ENCODE measurements at regions not wholly inside any gene's neighbourhood (a gene's known extent, or its start where the extent isn't known, plus 50 kb on each side); places are given as distances from the start of the nearest gene placed in this dataset.

DNA sequence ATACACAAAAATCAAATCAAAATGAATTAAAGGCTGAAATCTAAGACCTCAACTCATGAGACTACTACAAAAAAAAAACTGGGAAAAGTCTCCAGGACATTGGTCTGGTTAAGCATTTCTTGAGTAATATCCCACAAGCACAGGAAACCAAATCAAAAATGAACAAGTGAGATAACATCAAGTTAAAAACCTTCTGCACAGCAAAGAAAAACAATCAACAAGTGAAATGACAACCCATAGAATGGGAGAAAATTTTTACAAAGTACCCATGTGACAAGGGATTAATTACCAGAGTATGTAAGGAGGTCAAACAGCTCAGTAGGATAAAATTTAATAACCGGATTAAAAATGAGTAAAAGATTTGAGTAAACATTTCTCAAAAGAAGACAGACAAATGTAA is 338.7 kb downstream of the SLC16A7 start:
- H3K9me2 ChIP-seq (replicated peaks; ENCODE audit: low read depth, low read length): no peaks in the 10 kb centered on the region
- peaks cover 3% of the 10 kb centered on the region for H3K4me1 ChIP-seq (ENCODE audit: insufficient read depth, low read length, poor library complexity, severe bottlenecking)
- no peak overlapping the region for H3K4me2 ChIP-seq (ENCODE audit: low read depth, low read length, poor library complexity, severe bottlenecking)
- H3K27me3 ChIP-seq (ENCODE audit: insufficient read depth, low read length, poor library complexity, severe bottlenecking): no peaks in the 10 kb centered on the region
- no peaks in the 10 kb centered on the region; the same call in 1 of the 2 replicates for H3K9me3 ChIP-seq (ENCODE audit: insufficient read depth, low read depth, low read length)
- H4K20me1 ChIP-seq (ENCODE audit: insufficient read depth, low read length, poor library complexity, severe bottlenecking): no peaks in the 10 kb centered on the region
- no peaks in the 10 kb centered on the region for H3K79me2 ChIP-seq (ENCODE audit: insufficient read depth, low read length)
- H2AFZ ChIP-seq (ENCODE audit: low read length): no peak overlapping the region
- TF ChIP-seq, protein P1, sequence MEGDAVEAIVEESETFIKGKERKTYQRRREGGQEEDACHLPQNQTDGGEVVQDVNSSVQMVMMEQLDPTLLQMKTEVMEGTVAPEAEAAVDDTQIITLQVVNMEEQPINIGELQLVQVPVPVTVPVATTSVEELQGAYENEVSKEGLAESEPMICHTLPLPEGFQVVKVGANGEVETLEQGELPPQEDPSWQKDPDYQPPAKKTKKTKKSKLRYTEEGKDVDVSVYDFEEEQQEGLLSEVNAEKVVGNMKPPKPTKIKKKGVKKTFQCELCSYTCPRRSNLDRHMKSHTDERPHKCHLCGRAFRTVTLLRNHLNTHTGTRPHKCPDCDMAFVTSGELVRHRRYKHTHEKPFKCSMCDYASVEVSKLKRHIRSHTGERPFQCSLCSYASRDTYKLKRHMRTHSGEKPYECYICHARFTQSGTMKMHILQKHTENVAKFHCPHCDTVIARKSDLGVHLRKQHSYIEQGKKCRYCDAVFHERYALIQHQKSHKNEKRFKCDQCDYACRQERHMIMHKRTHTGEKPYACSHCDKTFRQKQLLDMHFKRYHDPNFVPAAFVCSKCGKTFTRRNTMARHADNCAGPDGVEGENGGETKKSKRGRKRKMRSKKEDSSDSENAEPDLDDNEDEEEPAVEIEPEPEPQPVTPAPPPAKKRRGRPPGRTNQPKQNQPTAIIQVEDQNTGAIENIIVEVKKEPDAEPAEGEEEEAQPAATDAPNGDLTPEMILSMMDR (conservative IDR thresholded peaks at IDR 0.05; ENCODE audit: low read length): no peak
- TF ChIP-seq EZH2phosphoT487 (IDR thresholded peaks at IDR 0.05; ENCODE audit: borderline replicate concordance): no peak
- H3F3A ChIP-seq (ENCODE audit: low read depth): no peaks in the 10 kb centered on the region
- H3K36me3 ChIP-seq (ENCODE audit: insufficient read depth, low read length): no peaks in the 10 kb centered on the region
- H3K4me3 ChIP-seq (ENCODE audit: low read length, poor library complexity, severe bottlenecking): no peak overlapping the region
- H3K9ac ChIP-seq (ENCODE audit: low read depth, low read length, poor library complexity, severe bottlenecking): no peak overlapping the region

DNA sequence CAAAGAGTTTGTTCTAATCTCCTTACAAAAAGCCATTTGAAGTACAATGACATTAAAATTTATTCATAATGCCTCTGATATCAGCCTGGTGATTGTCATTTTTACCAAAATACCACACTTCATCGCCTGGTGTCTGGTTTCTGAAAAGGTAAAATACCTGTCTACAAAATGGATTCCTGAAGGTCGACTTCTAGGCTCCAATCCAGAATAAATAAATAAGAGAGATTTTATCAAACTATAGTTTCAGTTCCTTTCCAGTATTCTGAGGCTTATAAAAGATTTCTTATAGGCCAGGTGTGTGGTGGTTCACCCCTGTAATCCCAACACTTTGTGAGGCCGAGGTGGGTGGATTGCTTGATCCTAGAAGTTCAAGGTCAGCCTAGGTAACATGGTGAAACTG is 340.7 kb downstream of the SLC16A7 start:
- Histone ChIP-seq H3K4me2 (ENCODE audit: low read depth, low read length, poor library complexity, severe bottlenecking) (no peak overlapping the region), H3K4me3 (ENCODE audit: low read length, poor library complexity, severe bottlenecking) (no peak overlapping the region), H3K9me3 (ENCODE audit: insufficient read depth, low read depth, low read length) (no peaks in the 10 kb centered on the region; the same call in 1 of the 2 replicates), H3K4me1 (ENCODE audit: insufficient read depth, low read length, poor library complexity, severe bottlenecking) (peaks cover 10% of the 10 kb centered on the region), H3K79me2 (ENCODE audit: insufficient read depth, low read length) (no peaks in the 10 kb centered on the region), H3F3A (ENCODE audit: low read depth) (no peaks in the 10 kb centered on the region), H3K36me3 (ENCODE audit: insufficient read depth, low read length) (no peaks in the 10 kb centered on the region), H3K27me3 (ENCODE audit: insufficient read depth, low read length, poor library complexity, severe bottlenecking) (no peaks in the 10 kb centered on the region), H3K9ac (ENCODE audit: low read depth, low read length, poor library complexity, severe bottlenecking) (no peak overlapping the region), H4K20me1 (ENCODE audit: insufficient read depth, low read length, poor library complexity, severe bottlenecking) (no peaks in the 10 kb centered on the region), H2AFZ (ENCODE audit: low read length) (no peak overlapping the region), H3K9me2 (replicated peaks; ENCODE audit: low read depth, low read length) (no peaks in the 10 kb centered on the region)
- TF ChIP-seq, protein P1 (conservative IDR thresholded peaks at IDR 0.05; ENCODE audit: low read length): no peak
- no peak for TF ChIP-seq EZH2phosphoT487 (IDR thresholded peaks at IDR 0.05; ENCODE audit: borderline replicate concordance)

DNA sequence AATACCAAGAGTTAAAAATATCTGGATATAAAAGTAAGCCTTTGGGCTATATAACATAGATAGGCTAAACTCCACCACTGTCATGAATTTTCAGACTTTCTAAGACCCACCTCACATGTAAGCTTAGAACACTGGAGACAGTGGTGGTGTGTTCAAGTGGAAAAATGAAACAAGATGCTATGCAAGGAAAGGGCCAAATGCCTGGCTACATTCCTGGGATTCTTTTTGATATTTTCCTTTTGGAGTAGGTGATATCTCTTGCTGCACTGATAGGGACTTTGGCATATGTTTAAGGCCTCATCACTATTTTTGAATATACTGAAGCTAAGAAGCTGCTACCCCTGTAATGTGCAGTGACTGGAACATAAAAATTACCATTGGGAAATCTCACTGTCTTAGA is 341.3 kb downstream of the SLC16A7 start:
- no peaks in the 10 kb centered on the region for H3F3A ChIP-seq (ENCODE audit: low read depth)
- H3K4me2 ChIP-seq (ENCODE audit: low read depth, low read length, poor library complexity, severe bottlenecking): no peak overlapping the region
- H3K79me2 ChIP-seq (ENCODE audit: insufficient read depth, low read length): no peaks in the 10 kb centered on the region
- no peaks in the 10 kb centered on the region for H4K20me1 ChIP-seq (ENCODE audit: insufficient read depth, low read length, poor library complexity, severe bottlenecking)
- no peak overlapping the region for H2AFZ ChIP-seq (ENCODE audit: low read length)
- H3K9me2 ChIP-seq (replicated peaks; ENCODE audit: low read depth, low read length): no peaks in the 10 kb centered on the region
- TF ChIP-seq EZH2phosphoT487 (IDR thresholded peaks at IDR 0.05; ENCODE audit: borderline replicate concordance): no peak
- TF ChIP-seq, protein P1 (conservative IDR thresholded peaks at IDR 0.05; ENCODE audit: low read length): no peak
- H3K9me3 ChIP-seq (ENCODE audit: insufficient read depth, low read depth, low read length): no peaks in the 10 kb centered on the region; the same call in 1 of the 2 replicates
- H3K27me3 ChIP-seq (ENCODE audit: insufficient read depth, low read length, poor library complexity, severe bottlenecking): no peaks in the 10 kb centered on the region
- no peak overlapping the region for H3K4me3 ChIP-seq (ENCODE audit: low read length, poor library complexity, severe bottlenecking)
- no peaks in the 10 kb centered on the region for H3K36me3 ChIP-seq (ENCODE audit: insufficient read depth, low read length)
- no peak overlapping the region for H3K9ac ChIP-seq (ENCODE audit: low read depth, low read length, poor library complexity, severe bottlenecking)
- peaks cover 10% of the 10 kb centered on the region for H3K4me1 ChIP-seq (ENCODE audit: insufficient read depth, low read length, poor library complexity, severe bottlenecking)

Data from Loucy (cell line).